Skin epidermis (tissue), 12 donors: ENCODE measurements at regions not wholly inside any gene's neighbourhood (a gene's known extent, or its start where the extent isn't known, plus 50 kb on each side); places are given as distances from the start of the nearest gene placed in this dataset.

Experiments used
- H3K27ac ChIP-seq, 21 experiments: fragments of 200-600 bp; sonication (generic) in 11 of 21; one replicate each; pipeline ENCODE4 v1.5.0; 2020; ENCODE audit warnings: mild to moderate bottlenecking in 3 of 21, inconsistent platforms in 2 of 21, moderate library complexity in 2 of 21
- H3K4me3 ChIP-seq, 7 experiments: fragments of 200-600 bp; sonication (generic) in 2 of 7; one replicate each; pipeline ENCODE4 v1.5.0; 2020; ENCODE audit warnings: inconsistent platforms in 2 of 7, mild to moderate bottlenecking in 2 of 7, moderate library complexity in 1 of 7

DNA sequence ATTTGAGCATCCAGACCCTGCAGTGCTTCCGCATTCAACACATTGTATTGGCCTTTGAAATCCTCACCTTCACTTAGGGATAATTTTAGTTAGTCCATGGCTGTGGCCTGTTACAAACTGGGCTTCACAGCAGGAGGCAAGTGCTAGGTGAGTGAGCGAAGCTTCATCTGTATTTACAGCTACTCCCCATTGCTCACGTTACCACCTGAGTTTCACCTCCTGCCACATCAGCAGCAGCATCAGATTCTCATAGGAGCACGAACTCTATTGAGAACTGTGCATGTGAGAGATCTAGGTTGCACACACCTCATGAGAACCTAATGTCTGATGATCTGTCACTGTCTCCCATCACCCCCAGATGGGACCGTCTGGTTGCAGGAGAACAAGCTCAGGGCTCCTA lies 222.1 kb upstream of the NR2F2 start:
- no peak overlapping the region for H3K27ac ChIP-seq
- H3K4me3 ChIP-seq = no peak overlapping the region

DNA sequence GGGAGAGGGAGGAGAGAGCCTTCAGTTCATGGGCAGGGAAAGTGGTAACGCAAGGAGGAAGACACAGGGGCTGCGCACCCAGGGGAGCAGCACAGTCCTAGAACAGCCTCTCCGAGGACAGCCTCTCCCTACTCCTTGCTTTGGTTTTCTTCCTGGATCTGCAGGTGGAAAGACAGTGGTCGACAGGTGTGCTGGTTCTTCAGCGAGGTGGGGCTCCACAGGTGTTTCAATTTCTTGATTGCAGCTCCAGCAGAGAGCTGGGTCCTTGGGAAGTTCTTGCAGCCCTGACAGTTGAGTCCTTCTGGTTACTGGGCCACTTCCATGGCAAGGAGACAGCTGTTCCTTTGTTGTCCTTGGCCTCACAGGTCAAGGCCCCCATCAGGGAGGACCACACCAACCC lies 220.7 kb upstream of the NR2F2 start:
- Histone ChIP-seq H3K27ac (no peak overlapping the region), H3K4me3 (no peak overlapping the region)

DNA sequence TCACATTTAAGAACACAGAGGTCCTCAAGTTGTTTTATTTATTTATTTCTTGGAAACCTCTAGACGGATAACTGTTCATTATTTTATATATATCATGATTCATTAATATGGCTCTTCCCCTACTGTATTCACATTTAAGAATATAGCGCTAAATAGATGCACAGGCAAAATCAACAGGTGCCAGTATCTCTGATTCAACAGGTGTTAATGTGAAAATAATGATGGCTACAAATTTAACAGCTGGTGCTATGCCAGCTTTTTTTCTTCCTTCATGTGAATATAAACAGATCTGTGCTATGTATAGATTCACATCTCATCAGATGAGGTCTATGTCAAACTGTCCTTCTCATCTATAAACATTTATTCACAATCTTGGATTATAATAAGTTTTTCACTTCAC lies 218.5 kb upstream of the NR2F2 start:
- Histone ChIP-seq H3K4me3 (no peak overlapping the region), H3K27ac (no peak overlapping the region)

DNA sequence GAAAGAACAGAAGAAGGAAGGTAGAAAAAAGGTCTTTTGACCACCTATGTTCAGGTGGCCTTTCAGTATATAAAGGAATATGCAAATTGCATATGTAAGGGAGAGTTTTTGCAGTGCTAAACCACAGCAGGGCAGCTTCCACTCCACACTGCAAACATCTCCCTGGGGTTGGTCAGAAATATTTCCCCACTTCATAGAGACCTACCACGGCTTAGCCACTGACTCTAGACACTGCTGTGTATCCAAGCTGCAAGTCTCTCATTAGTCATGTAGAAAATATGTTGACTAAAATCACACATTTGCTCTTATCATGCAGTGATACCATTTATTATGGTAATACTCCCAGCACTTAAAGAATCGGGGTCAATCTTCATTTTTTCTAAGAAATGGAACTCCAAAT lies 214.9 kb upstream of the NR2F2 start:
- Histone ChIP-seq H3K4me3 (no peak overlapping the region), H3K27ac (no peak overlapping the region)

DNA sequence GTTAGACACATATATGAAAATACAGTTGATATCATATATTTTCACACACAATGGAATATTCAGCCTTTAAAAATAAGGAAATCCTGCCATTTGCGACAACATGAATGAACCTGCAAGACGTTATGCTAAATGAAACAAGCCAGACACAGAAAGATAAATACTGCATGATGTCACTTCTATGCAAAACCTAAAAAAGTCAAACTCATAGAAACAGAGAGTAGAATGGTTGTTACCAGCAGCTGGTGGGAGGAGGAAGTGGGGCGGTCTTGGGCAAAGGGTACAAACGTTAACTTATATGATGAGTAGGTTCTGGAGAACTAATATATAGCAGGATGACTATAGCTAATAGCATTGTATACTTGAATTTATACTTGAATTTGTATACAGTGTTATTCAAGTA lies 213.2 kb upstream of the NR2F2 start:
- no peak overlapping the region for H3K27ac ChIP-seq
- no peak overlapping the region for H3K4me3 ChIP-seq

DNA sequence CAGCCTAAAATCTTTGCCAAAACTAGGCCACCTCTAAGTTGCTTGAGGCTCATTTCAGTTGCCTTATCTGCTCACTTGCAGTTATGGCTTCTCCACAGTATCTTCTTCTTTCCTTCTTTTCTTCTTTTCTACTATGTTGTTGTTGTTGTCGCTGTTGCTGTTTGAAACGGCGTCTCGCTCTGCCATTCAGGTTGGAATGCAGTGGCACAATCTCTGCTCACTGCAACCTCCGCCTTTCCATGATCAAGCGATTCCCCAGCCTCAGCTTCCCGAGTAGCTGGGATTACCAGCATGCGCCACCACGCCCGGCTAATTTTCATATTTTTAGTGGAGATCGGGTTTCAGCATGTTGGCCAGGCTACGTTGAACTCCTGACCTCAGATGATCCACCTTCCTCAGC lies 210.8 kb upstream of the NR2F2 start:
- H3K4me3 ChIP-seq = no peak overlapping the region
- no peak overlapping the region for H3K27ac ChIP-seq

DNA sequence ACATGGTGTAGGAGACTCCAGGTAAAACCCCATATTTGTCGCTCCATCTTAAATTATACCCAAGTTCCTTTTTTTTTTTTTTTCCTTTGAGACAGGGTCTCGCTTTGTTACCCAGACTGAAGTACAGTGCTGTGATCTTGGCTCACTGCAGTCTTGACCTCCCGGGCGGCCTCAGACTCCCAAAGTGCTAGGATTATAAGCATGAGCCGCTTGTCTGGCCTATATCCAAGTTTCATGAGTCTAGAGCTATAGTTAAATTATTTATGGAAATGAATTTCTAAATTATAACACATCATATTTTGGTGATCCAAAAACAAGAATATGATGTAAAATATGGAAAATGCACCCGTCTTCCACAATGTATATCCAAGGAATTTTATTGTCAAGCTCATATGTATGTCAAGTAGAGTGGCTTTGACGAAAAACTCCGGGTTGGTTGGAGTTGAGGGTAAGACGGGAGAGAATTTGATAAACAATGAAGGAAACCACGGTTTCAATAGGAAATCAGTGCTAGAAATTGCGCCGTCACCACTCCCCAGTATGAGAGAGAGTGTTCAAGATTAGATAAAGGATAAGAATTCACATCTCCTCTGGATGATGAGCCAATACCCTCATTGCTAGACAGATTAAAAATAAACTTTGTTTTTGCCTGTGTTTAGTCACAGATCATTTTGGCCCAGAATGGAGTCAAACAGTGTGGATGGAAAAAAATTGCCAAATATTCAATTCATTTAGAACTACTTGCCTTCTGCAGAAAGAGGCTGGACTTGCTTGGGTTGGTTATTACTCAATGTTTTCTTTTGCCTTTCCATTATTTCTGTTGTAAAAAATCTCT lies 209.2 kb upstream of the NR2F2 start:
- Histone ChIP-seq H3K27ac (no peak overlapping the region), H3K4me3 (no peak overlapping the region)

DNA sequence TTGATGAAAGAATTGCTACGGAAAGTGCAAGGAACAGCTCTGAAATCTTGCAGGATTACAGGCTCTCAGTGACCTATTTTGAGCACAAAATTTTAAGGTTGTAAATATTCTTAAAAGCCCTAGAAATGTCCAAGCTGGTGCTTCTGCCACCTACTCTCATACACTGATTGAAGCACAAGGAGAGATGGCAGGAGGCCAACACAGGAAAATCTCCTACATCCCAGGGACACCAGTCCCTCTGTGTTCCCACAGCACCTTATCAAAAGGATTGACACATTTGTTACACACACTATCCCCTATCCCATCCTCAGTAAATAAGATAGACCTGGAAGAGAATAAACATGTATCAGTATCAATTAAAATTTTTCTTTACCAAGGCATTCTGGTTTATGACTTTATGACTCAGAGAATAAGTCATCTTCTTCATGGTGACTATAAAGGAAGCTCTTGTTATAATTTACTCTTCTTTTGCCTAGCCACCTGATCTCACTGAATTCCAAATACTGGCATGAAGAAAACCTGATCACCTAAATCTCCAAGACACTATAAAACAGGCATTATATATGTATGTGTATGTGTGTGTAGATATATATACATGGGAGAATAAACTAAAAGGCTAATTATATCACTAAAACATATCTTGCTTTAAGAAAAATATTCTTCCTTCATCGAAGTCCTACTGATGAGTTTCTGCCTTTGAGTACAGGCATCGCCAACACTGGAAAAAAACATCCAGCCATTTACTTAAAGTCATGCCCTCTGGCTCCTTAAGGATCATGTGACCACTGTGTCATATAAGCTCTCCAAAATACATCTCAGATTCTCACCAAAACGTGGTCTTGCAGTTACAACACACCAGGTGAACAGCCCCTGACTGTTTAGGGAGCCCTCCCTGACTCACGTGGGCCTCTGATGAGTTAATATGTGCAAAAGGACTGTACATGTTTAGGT lies 208.1 kb upstream of the NR2F2 start:
- no peak overlapping the region for H3K27ac ChIP-seq

DNA sequence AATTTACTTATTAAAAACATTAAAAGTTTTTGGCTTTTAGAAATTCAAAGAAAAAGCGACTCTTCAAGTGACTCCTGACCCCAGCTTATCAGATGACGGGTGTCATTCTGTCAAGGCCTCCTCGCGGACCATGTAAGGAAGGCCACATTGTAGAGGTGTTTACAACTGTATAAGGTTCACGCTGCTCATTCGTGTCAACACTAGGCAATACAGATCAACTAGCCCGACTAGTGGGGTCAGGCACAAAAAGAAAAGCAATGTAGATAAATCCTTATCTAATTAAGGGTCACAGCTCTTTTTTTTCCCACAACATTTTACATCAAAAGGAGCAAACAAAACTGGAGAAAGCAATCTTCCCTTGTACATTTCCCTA lies 207.5 kb upstream of the NR2F2 start:
- H3K4me3 ChIP-seq = no peak overlapping the region
- H3K27ac ChIP-seq = no peak overlapping the region

More for the DNA sequence above, 208.1 kb upstream of the NR2F2 start:
- no peak overlapping the region for H3K4me3 ChIP-seq

DNA sequence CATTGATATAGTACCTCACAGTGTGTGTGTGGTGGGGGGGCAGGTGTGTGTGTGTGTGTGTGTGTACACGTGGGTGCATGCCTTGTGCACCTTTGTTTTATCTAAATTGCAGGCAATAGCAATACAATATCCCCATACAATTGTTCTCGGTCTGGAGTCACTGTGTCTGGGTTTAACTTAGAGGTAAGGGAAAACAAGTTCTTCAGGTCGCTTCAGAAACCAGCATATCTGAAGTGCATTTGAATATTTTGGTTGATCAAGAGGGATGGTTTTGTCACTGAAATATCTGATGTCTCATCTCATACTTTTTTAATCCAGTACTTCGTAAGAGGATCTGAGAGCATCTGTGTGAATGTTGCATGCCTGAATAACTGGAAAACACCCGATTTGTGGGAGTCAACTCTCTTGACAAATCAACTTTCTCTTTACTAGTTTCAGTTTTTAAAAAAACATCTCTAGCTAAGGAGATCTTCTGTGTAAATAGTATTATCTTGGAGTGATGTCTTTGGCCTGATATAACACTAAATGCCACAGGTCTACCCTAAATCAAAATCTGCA lies 206.8 kb upstream of the NR2F2 start:
- no peak overlapping the region for H3K27ac ChIP-seq

DNA sequence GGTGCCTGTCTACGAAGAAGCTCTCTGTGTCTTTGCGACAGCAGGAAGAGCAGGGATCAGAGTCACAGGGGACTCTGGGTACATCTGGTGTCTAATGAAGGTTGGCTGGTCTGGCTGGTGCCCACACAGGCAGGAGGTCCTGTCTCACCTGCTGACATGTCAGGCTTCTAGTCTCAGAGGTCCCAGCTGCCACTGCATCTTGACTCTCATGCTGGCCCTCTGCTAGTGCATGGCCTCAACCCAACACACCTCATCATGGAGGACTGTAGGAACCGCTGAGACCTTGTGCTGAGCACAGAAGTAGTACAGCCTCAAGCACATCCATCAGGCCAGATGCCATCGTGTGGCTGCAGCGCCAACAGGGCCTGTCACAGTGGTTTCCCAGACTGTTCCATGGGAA lies 206.1 kb upstream of the NR2F2 start:
- no peak overlapping the region for H3K27ac ChIP-seq
- H3K4me3 ChIP-seq = no peak overlapping the region

More for the DNA sequence above, 206.8 kb upstream of the NR2F2 start:
- no peak overlapping the region for H3K4me3 ChIP-seq

DNA sequence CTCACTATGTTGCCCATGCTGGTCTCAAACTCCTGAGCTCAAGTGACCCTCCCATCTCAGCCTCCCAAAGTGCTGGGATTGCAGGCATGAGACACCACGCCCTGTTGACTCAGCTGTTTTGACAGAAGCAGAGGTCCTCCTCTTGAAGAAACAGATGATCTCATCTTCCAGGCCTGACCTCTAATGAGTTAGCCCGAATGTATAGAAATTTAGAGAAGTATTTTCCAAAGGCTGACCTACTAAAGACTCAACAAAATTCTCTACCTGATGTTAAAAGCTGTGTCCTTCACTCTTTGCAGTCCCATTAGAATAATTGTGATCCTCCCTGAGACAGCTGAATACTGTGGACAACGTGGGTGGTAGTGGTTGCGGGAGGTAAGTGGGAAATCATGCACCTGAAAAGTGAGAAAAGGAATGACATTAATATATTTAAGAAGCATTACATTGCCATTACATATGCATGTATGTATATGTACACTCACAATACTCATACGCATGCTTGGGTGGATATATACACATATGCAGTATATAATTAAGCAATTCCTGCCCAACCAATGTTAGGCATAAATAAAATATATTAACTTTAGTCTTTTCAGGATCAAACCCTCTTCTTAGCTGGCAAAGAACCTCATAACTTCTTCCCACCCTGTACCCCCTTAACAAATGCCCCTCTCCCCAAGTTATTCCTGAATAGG lies 204.6 kb upstream of the NR2F2 start:
- Histone ChIP-seq H3K27ac (no peak overlapping the region), H3K4me3 (no peak overlapping the region)

DNA sequence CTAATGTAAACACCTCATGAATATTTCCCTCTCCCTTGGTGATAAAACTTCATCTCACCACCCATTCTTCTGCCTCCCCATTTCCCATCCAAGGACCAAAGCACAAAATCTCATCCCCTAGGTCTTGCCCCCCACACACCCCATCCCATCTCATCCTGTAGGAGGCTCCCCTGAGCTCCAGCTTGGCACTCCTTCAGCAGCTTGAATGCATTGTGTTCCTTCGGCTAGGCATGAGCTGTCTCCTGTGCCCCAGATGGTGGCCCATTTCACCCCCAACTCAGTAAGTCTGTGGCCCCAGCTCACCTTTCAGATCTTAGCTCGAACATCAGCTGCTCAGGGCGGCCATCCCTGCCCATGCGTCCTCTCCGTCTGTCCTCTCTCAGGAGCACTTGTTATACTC lies 203.6 kb upstream of the NR2F2 start:
- Histone ChIP-seq H3K4me3 (no peak overlapping the region), H3K27ac (no peak overlapping the region)

DNA sequence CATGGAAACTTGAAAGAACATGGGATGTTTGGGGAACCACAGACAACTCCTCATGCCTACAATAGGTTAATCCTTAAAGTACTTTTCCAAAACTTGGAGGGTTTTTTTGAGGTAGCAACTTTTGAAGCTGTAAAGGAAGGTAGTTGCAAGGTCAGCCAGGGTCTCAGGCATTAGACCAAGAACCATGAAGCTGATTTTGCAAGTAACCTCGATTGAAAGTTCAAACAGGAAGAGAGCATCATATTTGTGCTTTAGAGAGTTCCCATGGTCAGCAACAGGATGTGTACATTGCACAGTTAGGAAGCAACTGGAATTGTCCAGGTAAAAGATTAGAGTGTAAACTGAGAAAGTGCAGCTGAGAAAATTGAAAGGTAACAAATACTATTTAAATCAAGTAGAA lies 199.8 kb upstream of the NR2F2 start:
- Histone ChIP-seq H3K27ac (no peak overlapping the region), H3K4me3 (no peak overlapping the region)

DNA sequence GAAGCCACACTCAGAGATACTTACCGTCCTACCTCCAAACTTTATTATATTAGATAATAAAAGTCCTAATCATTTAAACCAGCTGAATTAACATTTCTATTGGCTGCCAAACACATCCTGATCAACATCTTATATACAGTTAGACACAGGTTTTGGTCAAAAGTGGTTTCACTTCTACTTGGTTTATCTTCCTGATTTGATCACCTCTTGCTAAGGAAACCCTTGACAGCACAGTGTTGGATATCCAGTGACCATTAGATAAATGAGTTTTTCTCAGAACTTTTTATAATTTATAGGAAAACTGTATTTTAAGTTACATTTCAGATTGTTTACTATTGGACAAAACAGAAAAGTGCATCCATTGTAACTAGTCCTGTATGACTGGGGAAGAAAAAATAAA lies 198.4 kb upstream of the NR2F2 start:
- H3K27ac ChIP-seq = no peak overlapping the region
- no peak overlapping the region for H3K4me3 ChIP-seq

DNA sequence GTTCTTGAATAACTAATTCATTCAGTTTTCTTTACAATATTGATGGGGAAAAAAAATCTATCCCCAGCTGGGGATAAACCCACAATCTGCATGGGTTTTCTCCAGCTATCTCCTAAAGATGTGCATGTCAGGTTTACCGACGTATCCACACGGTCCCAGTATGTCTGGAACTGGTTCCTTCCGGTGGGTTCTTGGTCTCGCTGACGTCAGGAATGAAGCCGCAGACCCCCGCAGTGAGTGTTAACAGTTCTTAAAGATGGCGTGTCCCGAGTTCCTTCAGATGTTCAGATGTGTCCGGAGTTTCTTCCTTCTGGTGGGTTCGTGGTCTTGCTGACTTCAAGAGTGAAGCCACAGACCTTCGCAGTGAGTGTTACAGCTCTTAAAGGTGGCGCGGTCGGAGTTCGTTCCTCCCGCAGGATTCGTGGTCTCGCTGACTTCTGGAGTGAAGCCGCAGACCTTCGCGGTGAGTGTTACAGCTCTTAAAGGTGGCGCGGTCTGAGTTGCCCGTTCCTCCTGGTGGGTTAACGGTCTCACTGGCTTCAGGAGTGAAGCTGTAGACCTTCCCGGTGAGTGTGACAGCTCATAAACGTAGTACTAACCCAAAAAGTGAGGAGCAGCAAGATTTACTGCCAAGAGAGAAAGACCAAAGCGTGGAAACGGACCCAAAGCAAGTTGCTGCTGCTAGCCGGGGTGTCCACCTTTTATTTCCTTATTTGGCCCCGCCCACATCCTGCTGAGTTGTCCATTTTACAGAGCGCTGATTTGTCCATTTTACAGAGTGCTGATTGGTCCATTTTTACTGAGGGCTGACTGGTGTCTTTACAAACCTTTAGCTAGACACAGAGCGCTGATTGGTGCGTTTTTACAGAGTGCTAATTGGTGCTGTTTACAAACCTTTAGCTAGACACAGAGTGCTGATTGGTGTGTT lies 195.1 kb upstream of the NR2F2 start:
- Histone ChIP-seq H3K27ac (no peak overlapping the region), H3K4me3 (no peak overlapping the region)

DNA sequence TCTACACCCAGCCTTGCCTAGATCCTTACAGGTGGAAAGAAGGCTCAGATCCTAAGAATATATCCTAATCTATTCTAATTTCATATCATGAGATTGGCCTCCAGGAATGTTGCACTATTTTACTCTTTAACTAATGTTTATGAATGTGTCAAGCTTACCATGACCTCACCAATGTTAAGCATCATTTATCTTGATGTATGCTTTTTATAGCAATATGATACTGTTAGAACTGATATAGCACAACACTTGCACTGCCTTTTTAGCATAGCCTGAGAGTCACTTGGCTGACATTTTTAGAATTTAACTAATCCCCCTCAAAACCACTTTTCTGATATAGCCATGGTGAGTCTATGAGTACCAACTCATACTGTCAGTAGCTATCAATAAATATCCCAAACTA lies 191.5 kb upstream of the NR2F2 start:
- no peak overlapping the region for H3K27ac ChIP-seq
- no peak overlapping the region for H3K4me3 ChIP-seq

DNA sequence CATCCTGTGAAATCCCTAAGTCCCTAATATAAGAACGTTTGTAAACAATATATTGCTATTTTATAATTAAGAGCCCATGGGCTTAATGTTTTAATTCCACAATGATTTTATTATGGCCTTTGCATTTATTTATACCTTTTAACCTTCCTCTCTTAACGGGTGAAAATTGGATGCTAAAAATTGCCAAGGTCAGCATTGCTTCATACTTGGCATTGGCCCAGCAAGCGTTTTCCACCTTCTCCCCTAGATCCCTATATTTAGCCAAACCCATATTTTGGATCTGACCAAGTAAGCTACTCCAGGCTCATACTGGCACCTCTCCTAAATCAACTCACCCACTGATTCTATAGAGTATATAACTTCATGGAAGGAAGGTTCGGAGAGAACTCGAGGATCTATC lies 188.0 kb upstream of the NR2F2 start:
- Histone ChIP-seq H3K4me3 (no peak overlapping the region), H3K27ac (no peak overlapping the region)

DNA sequence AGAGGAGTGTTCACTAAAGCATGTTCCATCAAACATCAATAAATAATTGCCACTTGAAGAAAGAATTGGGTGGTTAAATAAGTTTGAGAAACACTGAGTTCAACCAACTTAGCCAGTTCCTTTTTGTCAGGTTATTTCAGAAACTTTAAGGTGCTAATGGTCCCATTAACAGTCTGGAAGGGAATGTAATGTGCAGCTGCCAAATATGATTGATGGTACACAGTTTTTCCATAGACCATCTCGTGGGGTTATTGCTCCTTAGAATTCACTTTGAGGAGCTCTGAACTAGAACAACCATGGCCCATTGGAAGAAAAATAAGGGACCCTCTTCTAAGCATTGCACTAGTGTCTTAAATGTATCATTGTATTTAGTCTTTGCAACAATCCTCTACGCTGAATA lies 185.8 kb upstream of the NR2F2 start:
- no peak overlapping the region for H3K27ac ChIP-seq
- H3K4me3 ChIP-seq = no peak overlapping the region
